CD4-positive, alpha-beta T cell treated with Interferon gamma for 1 hour (primary cell): ENCODE measurements at regions not wholly inside any gene's neighbourhood (a gene's known extent, or its start where the extent isn't known, plus 50 kb on each side); places are given as distances from the start of the nearest gene placed in this dataset.
"Not testable (repeated sequence)": the region's sequence is repeated elsewhere in the genome, so short reads cannot be mapped to it uniquely, and the experiment has no call there.

Experiments used
- DNase-seq: peaks from one replicate; pipeline ENCODE4 v3.0.0-alpha.2; 2020

- DNase-seq, result no peak
Measured at GRCh38 chr1:219020386-219020785, 153.3 kb upstream of the LYPLAL1 start.

GRCh38 chr1:219020846-219021245 lies 152.8 kb upstream of the LYPLAL1 start:
- no peak for DNase-seq

GRCh38 chr1:219027146-219027673 lies 146.5 kb upstream of the LYPLAL1 start:
- no peak for DNase-seq

- DNase-seq, result no peak
Measured at GRCh38 chr1:219031809-219032208, 141.9 kb upstream of the LYPLAL1 start.

- DNase-seq, result no peak
Measured at GRCh38 chr1:219038398-219038797, 135.3 kb upstream of the LYPLAL1 start.

GRCh38 chr1:219039017-219039681 lies 134.5 kb upstream of the LYPLAL1 start:
- DNase-seq, result no peak

GRCh38 chr1:219039682-219040154 lies 134.0 kb upstream of the LYPLAL1 start:
- DNase-seq, result no peak

GRCh38 chr1:219040291-219040690 lies 133.4 kb upstream of the LYPLAL1 start:
- DNase-seq, result no peak

- DNase-seq, result no peak
Measured at GRCh38 chr1:219041141-219041540, 132.5 kb upstream of the LYPLAL1 start.

GRCh38 chr1:219041818-219042217 lies 131.9 kb upstream of the LYPLAL1 start:
- no peak for DNase-seq

GRCh38 chr1:219042769-219043168 lies 130.9 kb upstream of the LYPLAL1 start:
- DNase-seq, result no peak

GRCh38 chr1:219045246-219045645 lies 128.4 kb upstream of the LYPLAL1 start:
- DNase-seq, result no peak

- no peak for DNase-seq
Measured at GRCh38 chr1:219049501-219049900, 124.2 kb upstream of the LYPLAL1 start.

GRCh38 chr1:219050086-219050821 lies 123.4 kb upstream of the LYPLAL1 start:
- DNase-seq, result no peak

- DNase-seq, result no peak
Measured at GRCh38 chr1:219050822-219051125, 122.9 kb upstream of the LYPLAL1 start.

GRCh38 chr1:219051547-219051946 lies 122.1 kb upstream of the LYPLAL1 start:
- no peak for DNase-seq

GRCh38 chr1:219058891-219059820 lies 114.5 kb upstream of the LYPLAL1 start:
- DNase-seq, result no peak

GRCh38 chr1:219060798-219061197 lies 112.9 kb upstream of the LYPLAL1 start:
- DNase-seq, result no peak

GRCh38 chr1:219062161-219062560 lies 111.5 kb upstream of the LYPLAL1 start:
- DNase-seq, result no peak

GRCh38 chr1:219066098-219066497 lies 107.6 kb upstream of the LYPLAL1 start:
- no peak for DNase-seq

GRCh38 chr1:219066631-219067349 lies 106.9 kb upstream of the LYPLAL1 start:
- DNase-seq, result no peak

- DNase-seq, result no peak
Measured at GRCh38 chr1:219067350-219067712, 106.3 kb upstream of the LYPLAL1 start.

GRCh38 chr1:219070395-219070794 lies 103.3 kb upstream of the LYPLAL1 start:
- DNase-seq, result not testable (repeated sequence)
